ENCODE measurements at regions not wholly inside any gene's neighbourhood (a gene's known extent, or its start where the extent isn't known, plus 50 kb on each side); places are given as distances from the start of the nearest gene placed in this dataset.

GRCh38 chr5:167233507-167234220 is 1057.8 kb upstream of the WWC1 start:
- DNase-seq, result no peak

- no peak for DNase-seq
Measured at GRCh38 chr5:167241436-167242067, 1049.9 kb upstream of the WWC1 start.

GRCh38 chr5:167242701-167243100 is 1048.7 kb upstream of the WWC1 start:
- DNase-seq, result no peak

GRCh38 chr5:167243463-167243862 is 1048.0 kb upstream of the WWC1 start:
- DNase-seq, result no peak

- DNase-seq, result no peak
Measured at GRCh38 chr5:167244583-167244982, 1046.9 kb upstream of the WWC1 start.

GRCh38 chr5:167245868-167246267 is 1045.6 kb upstream of the WWC1 start:
- no peak for DNase-seq

GRCh38 chr5:167247816-167248215 is 1043.6 kb upstream of the WWC1 start:
- no peak for DNase-seq

- DNase-seq, result no peak
Measured at GRCh38 chr5:167248257-167248656, 1043.2 kb upstream of the WWC1 start.

GRCh38 chr5:167250996-167251395 is 1040.4 kb upstream of the WWC1 start:
- no peak for DNase-seq

- no peak for DNase-seq
Measured at GRCh38 chr5:167254132-167254531, 1037.3 kb upstream of the WWC1 start.

GRCh38 chr5:167255926-167256325 is 1035.5 kb upstream of the WWC1 start:
- no peak for DNase-seq

- DNase-seq, result no peak
Measured at GRCh38 chr5:167259806-167260205, 1031.6 kb upstream of the WWC1 start.

GRCh38 chr5:167261309-167262100 is 1029.9 kb upstream of the WWC1 start:
- no peak for DNase-seq

- DNase-seq, result no peak
Measured at GRCh38 chr5:167263185-167263584, 1028.3 kb upstream of the WWC1 start.

GRCh38 chr5:167264348-167264747 is 1027.1 kb upstream of the WWC1 start:
- DNase-seq, result no peak

GRCh38 chr5:167268337-167268736 is 1023.1 kb upstream of the WWC1 start:
- no peak for DNase-seq

- DNase-seq, result no peak
Measured at GRCh38 chr5:167269146-167269545, 1022.3 kb upstream of the WWC1 start.

GRCh38 chr5:167271081-167271480 is 1020.4 kb upstream of the WWC1 start:
- DNase-seq, result no peak

- DNase-seq, result no peak
Measured at GRCh38 chr5:167271511-167271910, 1019.9 kb upstream of the WWC1 start.

- DNase-seq, result no peak
Measured at GRCh38 chr5:167280111-167280510, 1011.3 kb upstream of the WWC1 start.

GRCh38 chr5:167281925-167282324 is 1009.5 kb upstream of the WWC1 start:
- no peak for DNase-seq

GRCh38 chr5:167283691-167284090 is 1007.8 kb upstream of the WWC1 start:
- DNase-seq, result no peak

GRCh38 chr5:167284222-167284890 is 1007.1 kb upstream of the WWC1 start:
- DNase-seq, result no peak

Data from T-helper 9 cell (primary cell).